Neural cell (in vitro differentiated cells): ENCODE measurements at regions not wholly inside any gene's neighbourhood (a gene's known extent, or its start where the extent isn't known, plus 50 kb on each side); places are given as distances from the start of the nearest gene placed in this dataset.

Source experiments
- H2AFZ ChIP-seq: fragments of 200-600, 300-800 bp; sonication (generic), shearing (Covaris generic); 2 replicates; pipeline ENCODE4 v1.6.0; 2014; ENCODE audit warnings: low read depth, mild to moderate bottlenecking, antibody characterized with exemption, low read length, moderate library complexity
- H3F3A ChIP-seq: fragments of 200-600 bp; shearing (Covaris generic); 2 replicates; pipeline ENCODE4 v1.6.1; 2016; ENCODE audit warnings: mild to moderate bottlenecking, moderate library complexity, mixed read lengths, antibody characterized with exemption, low read length; ENCODE audit not compliant: insufficient read depth, poor library complexity, severe bottlenecking
- H3K27ac ChIP-seq: fragments of 200-600, 300-800 bp; sonication (generic), shearing (Covaris generic); 2 replicates; pipeline ENCODE4 v1.5.1; 2014; ENCODE audit warnings: mild to moderate bottlenecking, low read length, moderate library complexity
- H3K27me3 ChIP-seq: fragments of 300-800, 200-600 bp; sonication (generic), shearing (Covaris generic); 2 replicates; pipeline ENCODE4 v1.6.0; 2014; ENCODE audit warnings: mild to moderate bottlenecking, low read depth, low read length, moderate library complexity; ENCODE audit not compliant: insufficient read depth
- H3K36me3 ChIP-seq: fragments of 300-800, 200-600 bp; sonication (generic), shearing (Covaris generic); 2 replicates; pipeline ENCODE4 v1.5.1; 2014; ENCODE audit warnings: mild to moderate bottlenecking, antibody characterized with exemption, low read length, moderate library complexity; ENCODE audit not compliant: insufficient read depth
- H3K4me2 ChIP-seq: fragments of 300-800, 200-600 bp; sonication (generic), shearing (Covaris generic); 2 replicates; pipeline ENCODE4 v1.6.0; 2014; ENCODE audit warnings: mild to moderate bottlenecking, low read length
- H3K4me3 ChIP-seq: fragments of 300-800, 200-600 bp; sonication (generic), shearing (Covaris generic); 2 replicates; pipeline ENCODE4 v1.5.1; 2014; ENCODE audit warnings: mild to moderate bottlenecking, low read length, moderate library complexity
- H3K79me2 ChIP-seq: fragments of 200-600 bp; shearing (Covaris generic); replicated peaks from 2 replicates; pipeline ENCODE4 v1.6.0; 2014; ENCODE audit warnings: mild to moderate bottlenecking, low read length, moderate library complexity; ENCODE audit not compliant: insufficient read depth
- H3K9ac ChIP-seq: fragments of 300-800, 200-600 bp; sonication (generic), shearing (Covaris generic); 2 replicates; pipeline ENCODE4 v1.6.1; 2016; ENCODE audit warnings: mild to moderate bottlenecking, low read length, mixed read lengths
- H3K9me2 ChIP-seq: fragments of 200-600 bp; shearing (Covaris generic); 2 replicates; pipeline ENCODE4 v1.6.1; 2016; ENCODE audit warnings: mild to moderate bottlenecking, low read length, mixed read lengths; ENCODE audit not compliant: insufficient read depth
- H3K9me3 ChIP-seq: fragments of 200-600, 300-800 bp; sonication (generic), shearing (Covaris generic); 2 replicates; pipeline ENCODE4 v1.6.1; 2016; ENCODE audit warnings: mild to moderate bottlenecking, mixed run types, low read length, moderate library complexity, mixed read lengths
- H4K20me1 ChIP-seq: fragments of 200-600 bp; shearing (Covaris generic); 2 replicates; pipeline ENCODE4 v1.6.1; 2016; ENCODE audit warnings: mild to moderate bottlenecking, mixed run types; ENCODE audit not compliant: insufficient read depth
- CTCF ChIP-seq: fragments of 450-650 bp; IDR thresholded peaks from 2 replicates; pipeline ENCODE4 v1.5.1; 2014; ENCODE audit warnings: antibody characterized with exemption, mild to moderate bottlenecking, moderate library complexity; ENCODE audit not compliant: poor library complexity, severe bottlenecking
- EP300 ChIP-seq: fragments of 450-650 bp; conservative IDR thresholded peaks from 2 replicates; pipeline ENCODE4 v1.6.1; 2014; ENCODE audit warnings: antibody characterized with exemption, mild to moderate bottlenecking, moderate library complexity; ENCODE audit not compliant: poor library complexity, severe bottlenecking
- EZH2 ChIP-seq: fragments of 200-600, 300-800 bp; shearing (Covaris generic), sonication (generic); IDR thresholded peaks from 2 replicates; pipeline ENCODE4 v1.6.1; 2014; ENCODE audit warnings: antibody characterized with exemption, low read length, borderline replicate concordance, mild to moderate bottlenecking; ENCODE audit not compliant: insufficient read depth, poor library complexity, severe bottlenecking
- MXI1 ChIP-seq: fragments of 450-650 bp; conservative IDR thresholded peaks from 2 replicates; pipeline ENCODE4 v1.6.1; 2014; ENCODE audit warnings: antibody characterized with exemption, mild to moderate bottlenecking; ENCODE audit not compliant: poor library complexity, severe bottlenecking
- POLR2AphosphoS5 ChIP-seq: IDR thresholded peaks from 2 replicates; pipeline ENCODE4 v1.6.1; 2012
- RAD21 ChIP-seq: fragments of 450-650 bp; conservative IDR thresholded peaks from 2 replicates; pipeline ENCODE4 v1.6.1; 2014; ENCODE audit warnings: antibody characterized with exemption, mild to moderate bottlenecking, moderate library complexity
- SMC3 ChIP-seq: fragments of 450-650 bp; conservative IDR thresholded peaks from 2 replicates; pipeline ENCODE4 v1.6.1; 2014; ENCODE audit warnings: antibody characterized with exemption, mild to moderate bottlenecking, moderate library complexity; ENCODE audit not compliant: poor library complexity
- TAF1 ChIP-seq: IDR thresholded peaks from 2 replicates; pipeline ENCODE4 v1.6.1; 2012; ENCODE audit warnings: low read depth
- TF ChIP-seq, protein P1 (sequence below): IDR thresholded peaks from 2 replicates; pipeline ENCODE4 v1.6.1; 2012; ENCODE audit warnings: borderline replicate concordance

DNA sequence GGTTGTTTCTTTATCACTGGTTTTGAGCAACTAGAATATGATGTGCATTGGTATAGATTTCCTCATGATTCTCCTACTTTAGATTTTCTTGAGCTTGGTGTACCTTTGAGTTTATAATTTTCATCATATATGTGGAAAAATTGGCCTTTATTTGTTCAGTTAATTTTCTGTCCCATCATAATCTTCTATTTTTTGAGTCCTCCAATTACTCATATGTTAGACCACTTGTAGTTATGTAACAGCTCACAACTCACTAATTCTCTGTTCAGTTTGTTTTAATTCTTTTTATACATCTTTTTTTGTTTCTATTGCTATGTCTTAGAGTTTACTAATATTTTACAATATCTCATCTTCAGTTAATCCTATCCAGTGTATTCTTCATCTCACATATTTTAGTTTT, 81.3 kb upstream of the LAMA2 start:
- Histone ChIP-seq H3K27me3 (no peaks in the 10 kb centered on the region), H3K9me3 (no peaks in the 10 kb centered on the region), H3K27ac (no peak overlapping the region), H3K9ac (no peak overlapping the region), H3K4me3 (no peak overlapping the region), H3F3A (no peaks in the 10 kb centered on the region), H3K36me3 (no peaks in the 10 kb centered on the region), H3K9me2 (no peaks in the 10 kb centered on the region), H3K4me2 (no peak overlapping the region), H4K20me1 (no peaks in the 10 kb centered on the region), H2AFZ (no peak overlapping the region), H3K79me2 (no peaks in the 10 kb centered on the region)
- TF ChIP-seq, protein P1, sequence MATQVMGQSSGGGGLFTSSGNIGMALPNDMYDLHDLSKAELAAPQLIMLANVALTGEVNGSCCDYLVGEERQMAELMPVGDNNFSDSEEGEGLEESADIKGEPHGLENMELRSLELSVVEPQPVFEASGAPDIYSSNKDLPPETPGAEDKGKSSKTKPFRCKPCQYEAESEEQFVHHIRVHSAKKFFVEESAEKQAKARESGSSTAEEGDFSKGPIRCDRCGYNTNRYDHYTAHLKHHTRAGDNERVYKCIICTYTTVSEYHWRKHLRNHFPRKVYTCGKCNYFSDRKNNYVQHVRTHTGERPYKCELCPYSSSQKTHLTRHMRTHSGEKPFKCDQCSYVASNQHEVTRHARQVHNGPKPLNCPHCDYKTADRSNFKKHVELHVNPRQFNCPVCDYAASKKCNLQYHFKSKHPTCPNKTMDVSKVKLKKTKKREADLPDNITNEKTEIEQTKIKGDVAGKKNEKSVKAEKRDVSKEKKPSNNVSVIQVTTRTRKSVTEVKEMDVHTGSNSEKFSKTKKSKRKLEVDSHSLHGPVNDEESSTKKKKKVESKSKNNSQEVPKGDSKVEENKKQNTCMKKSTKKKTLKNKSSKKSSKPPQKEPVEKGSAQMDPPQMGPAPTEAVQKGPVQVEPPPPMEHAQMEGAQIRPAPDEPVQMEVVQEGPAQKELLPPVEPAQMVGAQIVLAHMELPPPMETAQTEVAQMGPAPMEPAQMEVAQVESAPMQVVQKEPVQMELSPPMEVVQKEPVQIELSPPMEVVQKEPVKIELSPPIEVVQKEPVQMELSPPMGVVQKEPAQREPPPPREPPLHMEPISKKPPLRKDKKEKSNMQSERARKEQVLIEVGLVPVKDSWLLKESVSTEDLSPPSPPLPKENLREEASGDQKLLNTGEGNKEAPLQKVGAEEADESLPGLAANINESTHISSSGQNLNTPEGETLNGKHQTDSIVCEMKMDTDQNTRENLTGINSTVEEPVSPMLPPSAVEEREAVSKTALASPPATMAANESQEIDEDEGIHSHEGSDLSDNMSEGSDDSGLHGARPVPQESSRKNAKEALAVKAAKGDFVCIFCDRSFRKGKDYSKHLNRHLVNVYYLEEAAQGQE = no peak
- TF ChIP-seq EZH2 (no peak), MXI1 (no peak), CTCF (no peak), POLR2AphosphoS5 (no peak), EP300 (no peak), SMC3 (no peak), TAF1 (no peak), RAD21 (no peak)

GRCh38 chr6:128784266-128784665, 98.7 kb upstream of the LAMA2 start:
- Histone ChIP-seq H3K4me3 (no peak overlapping the region), H3K9ac (no peak overlapping the region), H3K9me3 (no peaks in the 10 kb centered on the region), H4K20me1 (no peaks in the 10 kb centered on the region), H3K36me3 (no peaks in the 10 kb centered on the region), H3F3A (no peaks in the 10 kb centered on the region), H2AFZ (no peak overlapping the region), H3K9me2 (no peaks in the 10 kb centered on the region), H3K27ac (no peak overlapping the region), H3K79me2 (no peaks in the 10 kb centered on the region), H3K27me3 (no peaks in the 10 kb centered on the region), H3K4me2 (no peak overlapping the region)
- no peak for TF ChIP-seq SMC3

GRCh38 chr6:128768187-128768586, 114.8 kb upstream of the LAMA2 start:
- Histone ChIP-seq H3K9ac (no peak overlapping the region), H3K4me3 (no peak overlapping the region), H3K4me2 (no peak overlapping the region), H3K27ac (no peak overlapping the region), H3K9me3 (peaks cover 5% of the 10 kb centered on the region), H3K79me2 (no peaks in the 10 kb centered on the region), H3K27me3 (no peaks in the 10 kb centered on the region), H3K9me2 (no peaks in the 10 kb centered on the region), H2AFZ (no peak overlapping the region), H3F3A (no peaks in the 10 kb centered on the region), H3K36me3 (no peaks in the 10 kb centered on the region), H4K20me1 (no peaks in the 10 kb centered on the region)
- TF ChIP-seq EP300 (no peak), POLR2AphosphoS5 (no peak), EZH2 (no peak), RAD21 (no peak)
